ENCODE measurements at regions not wholly inside any gene's neighbourhood (a gene's known extent, or its start where the extent isn't known, plus 50 kb on each side); places are given as distances from the start of the nearest gene placed in this dataset.
A peak's percentile ranks its signal among the peaks of the same experiment; 100 is the strongest.

- no peak for ATAC-seq
- H3K4me1 ChIP-seq: no peaks in the 10 kb centered on the region
- intact Hi-C loops (cut with DNase I): no loop called here
Observed at GRCh38 chr4:25559508-25559907, 96.1 kb upstream of the SLC34A2 start.

DNA sequence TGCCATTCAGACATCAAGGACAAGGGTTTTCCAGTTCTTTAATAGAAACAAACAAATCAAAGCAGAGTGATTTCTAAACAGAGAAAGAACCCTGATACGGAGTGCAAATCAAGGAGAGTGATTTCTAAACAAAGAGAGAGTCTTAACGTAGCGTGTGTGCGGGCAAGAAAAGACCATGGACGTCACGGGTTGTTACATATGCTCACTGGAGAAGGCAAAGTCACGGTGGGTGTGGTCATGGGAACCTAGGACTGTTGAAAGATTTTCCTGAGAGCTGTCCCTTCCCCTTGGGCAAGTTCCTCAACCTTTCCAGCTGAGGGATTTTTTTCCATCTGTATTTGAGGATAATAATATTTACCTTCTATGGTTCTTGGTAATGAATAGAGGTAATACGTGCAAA lies 95.0 kb upstream of the SLC34A2 start:
- ATAC-seq: peak; percentile 70
- TF ChIP-seq, protein P1, sequence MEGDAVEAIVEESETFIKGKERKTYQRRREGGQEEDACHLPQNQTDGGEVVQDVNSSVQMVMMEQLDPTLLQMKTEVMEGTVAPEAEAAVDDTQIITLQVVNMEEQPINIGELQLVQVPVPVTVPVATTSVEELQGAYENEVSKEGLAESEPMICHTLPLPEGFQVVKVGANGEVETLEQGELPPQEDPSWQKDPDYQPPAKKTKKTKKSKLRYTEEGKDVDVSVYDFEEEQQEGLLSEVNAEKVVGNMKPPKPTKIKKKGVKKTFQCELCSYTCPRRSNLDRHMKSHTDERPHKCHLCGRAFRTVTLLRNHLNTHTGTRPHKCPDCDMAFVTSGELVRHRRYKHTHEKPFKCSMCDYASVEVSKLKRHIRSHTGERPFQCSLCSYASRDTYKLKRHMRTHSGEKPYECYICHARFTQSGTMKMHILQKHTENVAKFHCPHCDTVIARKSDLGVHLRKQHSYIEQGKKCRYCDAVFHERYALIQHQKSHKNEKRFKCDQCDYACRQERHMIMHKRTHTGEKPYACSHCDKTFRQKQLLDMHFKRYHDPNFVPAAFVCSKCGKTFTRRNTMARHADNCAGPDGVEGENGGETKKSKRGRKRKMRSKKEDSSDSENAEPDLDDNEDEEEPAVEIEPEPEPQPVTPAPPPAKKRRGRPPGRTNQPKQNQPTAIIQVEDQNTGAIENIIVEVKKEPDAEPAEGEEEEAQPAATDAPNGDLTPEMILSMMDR (IDR thresholded peaks at IDR 0.05): no peak
- intact Hi-C loops (cut with DNase I): no loop called here

More at GRCh38 chr4:25559508-25559907, 96.1 kb upstream of the SLC34A2 start:
- H3K4me3 ChIP-seq: no peak overlapping the region
- H3K27me3 ChIP-seq: no peaks in the 10 kb centered on the region
- TF ChIP-seq, protein P1 (IDR thresholded peaks at IDR 0.05): no peak
- DNase-seq: no peak
- no peaks in the 10 kb centered on the region for H3K9me3 ChIP-seq
- H3K27ac ChIP-seq: no peak overlapping the region
- no peaks in the 10 kb centered on the region for H3K36me3 ChIP-seq

GRCh38 chr4:25563071-25563564 lies 92.5 kb upstream of the SLC34A2 start:
- Histone ChIP-seq H3K27ac (no peak overlapping the region), H3K9me3 (no peaks in the 10 kb centered on the region), H3K27me3 (no peaks in the 10 kb centered on the region), H3K4me3 (no peak overlapping the region), H3K36me3 (no peaks in the 10 kb centered on the region), H3K4me1 (no peaks in the 10 kb centered on the region)
- TF ChIP-seq, protein P1 (IDR thresholded peaks at IDR 0.05): no peak
- ATAC-seq: peak; percentile 81
- peak; percentile 83 for DNase-seq
- intact Hi-C loops (cut with DNase I): no loop called here

More for the DNA sequence above, 95.0 kb upstream of the SLC34A2 start:
- H3K36me3 ChIP-seq: no peaks in the 10 kb centered on the region
- no peak for DNase-seq
- H3K27ac ChIP-seq: peak overlapping the region; percentile 71
- no peak overlapping the region for H3K4me3 ChIP-seq
- no peaks in the 10 kb centered on the region for H3K9me3 ChIP-seq
- no peaks in the 10 kb centered on the region for H3K27me3 ChIP-seq
- no peaks in the 10 kb centered on the region for H3K4me1 ChIP-seq

- Histone ChIP-seq H3K36me3 (no peaks in the 10 kb centered on the region), H3K27me3 (no peaks in the 10 kb centered on the region), H3K9me3 (no peaks in the 10 kb centered on the region), H3K4me3 (no peak overlapping the region), H3K4me1 (no peaks in the 10 kb centered on the region), H3K27ac (no peak overlapping the region)
- ATAC-seq (no peak), DNase-seq (no peak)
- intact Hi-C loops (cut with DNase I): no loop called here
- TF ChIP-seq, protein P1 (IDR thresholded peaks at IDR 0.05): no peak
Observed at GRCh38 chr4:25564836-25565235, 90.8 kb upstream of the SLC34A2 start.

DNA sequence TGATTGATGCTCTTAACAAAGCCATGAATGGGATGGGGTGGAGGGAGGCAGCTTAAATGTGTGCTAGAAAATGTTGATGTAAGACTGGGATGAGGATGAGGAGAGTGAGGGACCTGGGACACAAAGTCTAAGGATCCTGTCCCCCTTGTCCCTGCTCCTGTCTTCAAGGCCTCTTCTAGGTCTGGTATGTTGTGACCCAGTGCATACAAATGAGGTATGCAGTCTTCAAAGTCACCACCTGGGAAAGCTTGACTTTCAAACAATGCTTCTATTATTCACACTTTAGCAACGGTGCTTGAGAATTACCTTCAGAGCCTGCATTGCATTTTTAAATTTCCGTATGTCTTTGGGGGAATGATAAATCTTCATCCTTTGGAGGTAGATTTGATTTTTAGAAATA lies 88.4 kb upstream of the SLC34A2 start:
- H3K36me3 ChIP-seq: no peaks in the 10 kb centered on the region
- ATAC-seq: no peak
- H3K9me3 ChIP-seq: no peaks in the 10 kb centered on the region
- H3K27ac ChIP-seq: no peak overlapping the region
- H3K27me3 ChIP-seq: no peaks in the 10 kb centered on the region
- H3K4me3 ChIP-seq: no peak overlapping the region
- intact Hi-C loops (cut with DNase I): no loop called here
- H3K4me1 ChIP-seq: no peaks in the 10 kb centered on the region
- TF ChIP-seq, protein P1 (IDR thresholded peaks at IDR 0.05): no peak
- DNase-seq: no peak

- Histone ChIP-seq H3K36me3 (no peaks in the 10 kb centered on the region), H3K4me3 (no peak overlapping the region), H3K27me3 (no peaks in the 10 kb centered on the region), H3K27ac (peak overlapping the region; percentile 49), H3K4me1 (no peaks in the 10 kb centered on the region), H3K9me3 (no peaks in the 10 kb centered on the region)
- intact Hi-C loops (cut with DNase I): no loop called here
- ATAC-seq: no peak
- DNase-seq: no peak
- TF ChIP-seq, protein P1 (IDR thresholded peaks at IDR 0.05): no peak
Observed at GRCh38 chr4:25569716-25570115, 85.9 kb upstream of the SLC34A2 start.

Measured in upper lobe of right lung (tissue), 1 donor.